ENCODE measurements at regions not wholly inside any gene's neighbourhood (a gene's known extent, or its start where the extent isn't known, plus 50 kb on each side); places are given as distances from the start of the nearest gene placed in this dataset.

DNA sequence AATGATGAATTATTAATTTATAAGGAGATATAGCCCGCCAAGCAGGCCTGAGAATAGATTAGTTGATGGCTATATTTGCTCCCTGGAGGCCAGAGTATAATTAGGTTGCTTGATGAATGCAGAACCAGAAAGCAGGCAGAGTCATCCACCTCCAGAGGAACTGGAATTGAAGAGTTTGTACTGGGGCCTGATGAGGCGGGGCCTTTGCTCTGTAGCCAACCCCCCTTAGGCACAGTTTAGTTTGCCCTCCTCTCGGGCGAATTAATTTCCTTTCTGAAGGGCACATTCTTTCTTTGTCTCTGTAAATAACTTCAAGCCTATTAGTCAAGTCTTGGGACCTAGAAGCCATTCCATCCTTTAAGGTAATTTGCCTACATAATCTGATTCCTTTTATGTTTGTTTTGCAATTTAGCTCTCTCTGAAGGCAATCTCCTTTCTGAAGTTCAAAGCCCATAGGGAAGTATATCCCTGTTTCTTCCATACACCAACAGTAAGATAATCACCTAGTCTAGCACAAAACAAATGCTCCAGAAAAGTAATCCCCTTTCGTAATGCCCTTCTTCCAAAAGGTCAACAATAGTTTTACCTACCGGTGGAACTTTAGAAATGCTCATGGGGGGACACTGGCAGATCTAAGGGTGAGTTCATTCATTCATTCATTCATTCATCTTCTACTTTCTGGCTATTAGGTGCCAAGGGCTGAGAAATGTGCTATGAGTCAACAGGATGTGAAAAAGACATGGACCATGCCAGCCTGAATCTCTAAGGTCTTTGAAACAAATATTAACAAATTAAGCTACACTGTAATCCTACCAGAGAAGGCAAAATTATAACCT, 84.8 kb upstream of the NUDT4 start:
- TF ChIP-seq, protein P1, sequence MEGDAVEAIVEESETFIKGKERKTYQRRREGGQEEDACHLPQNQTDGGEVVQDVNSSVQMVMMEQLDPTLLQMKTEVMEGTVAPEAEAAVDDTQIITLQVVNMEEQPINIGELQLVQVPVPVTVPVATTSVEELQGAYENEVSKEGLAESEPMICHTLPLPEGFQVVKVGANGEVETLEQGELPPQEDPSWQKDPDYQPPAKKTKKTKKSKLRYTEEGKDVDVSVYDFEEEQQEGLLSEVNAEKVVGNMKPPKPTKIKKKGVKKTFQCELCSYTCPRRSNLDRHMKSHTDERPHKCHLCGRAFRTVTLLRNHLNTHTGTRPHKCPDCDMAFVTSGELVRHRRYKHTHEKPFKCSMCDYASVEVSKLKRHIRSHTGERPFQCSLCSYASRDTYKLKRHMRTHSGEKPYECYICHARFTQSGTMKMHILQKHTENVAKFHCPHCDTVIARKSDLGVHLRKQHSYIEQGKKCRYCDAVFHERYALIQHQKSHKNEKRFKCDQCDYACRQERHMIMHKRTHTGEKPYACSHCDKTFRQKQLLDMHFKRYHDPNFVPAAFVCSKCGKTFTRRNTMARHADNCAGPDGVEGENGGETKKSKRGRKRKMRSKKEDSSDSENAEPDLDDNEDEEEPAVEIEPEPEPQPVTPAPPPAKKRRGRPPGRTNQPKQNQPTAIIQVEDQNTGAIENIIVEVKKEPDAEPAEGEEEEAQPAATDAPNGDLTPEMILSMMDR (IDR thresholded peaks at IDR 0.05; ENCODE audit: poor library complexity): no peak
- TF ChIP-seq EZH2 (IDR thresholded peaks at IDR 0.05; ENCODE audit: borderline replicate concordance) (no peak), EZH2phosphoT487 (IDR thresholded peaks at IDR 0.05; ENCODE audit: low read depth, severe bottlenecking, unreplicated experiment) (no peak)
